HepG2 (cell line): ENCODE measurements at regions not wholly inside any gene's neighbourhood (a gene's known extent, or its start where the extent isn't known, plus 50 kb on each side); places are given as distances from the start of the nearest gene placed in this dataset.

Experiments used
- ATAC-seq: fragments of 200-7000 bp; cut with Tn5 transposase; 3 replicates; pipeline ENCODE4 v1.9.1; 2020; ENCODE audit warnings: mild to moderate bottlenecking, moderate library complexity
- BruUV-seq: library from RNA; stranded (reverse); fragments of 400-500 nt; replicated peaks from 2 replicates; lab custom pipeline; 2021; lab: Mats Ljungman, UMichigan
- CTCF ChIA-PET: fragments of 300-600 bp; formaldehyde crosslinking; extraction: SDS; loops from one replicate; lab custom pipeline; 2021; ENCODE audit warnings: low total read pairs, inconsistent platforms, low intra/inter-chr PET ratio; lab: Yijun Ruan, JAX
- POLR2A ChIA-PET: fragments of 350-600 bp; sonication (Branson Sonifier 250); formaldehyde crosslinking; loops from one replicate; lab custom pipeline; 2020; ENCODE audit warnings: antibody characterized with exemption, inconsistent platforms; lab: Yijun Ruan, JAX
- DNase-seq: peaks from one replicate; pipeline ENCODE4 v3.0.0-alpha.2; 2015; ENCODE audit warnings: low spot score
- FAIRE-seq: peaks from 3 replicates; lab custom pipeline; 2011; peaks lifted over from hg19 to GRCh38; lab: Jason Lieb, UNC
- H2AFZ ChIP-seq: one replicate; pipeline ENCODE4 v1.6.1; 2011; ENCODE audit warnings: low read length, inconsistent platforms
- H3K27ac ChIP-seq: fragments of 300-600 bp; 3 replicates; pipeline ENCODE4 v1.8.0; 2011; ENCODE audit warnings: mixed run types, mild to moderate bottlenecking, mixed read lengths, low read length, inconsistent platforms; ENCODE audit not compliant: insufficient read depth; ENCODE audit errors: extremely low read length
- H3K27me3 ChIP-seq, 2 experiments: fragments of 200-600 bp in 1 of 2; 2 replicates in 1 of 2; 3 replicates in 1 of 2; pipeline versions ENCODE4 v1.6.0 to v1.8.0; 2011; ENCODE audit warnings: low read length in 2 of 2, mild to moderate bottlenecking in 2 of 2, moderate library complexity in 2 of 2, inconsistent platforms in 1 of 2; ENCODE audit not compliant: insufficient read depth in 2 of 2, control insufficient read depth in 1 of 2
- H3K36me3 ChIP-seq, 2 experiments: fragments of 200-600 bp in 1 of 2; replicated peaks in 1 of 2; 2 replicates in 1 of 2; 3 replicates in 1 of 2; pipeline versions ENCODE4 v1.5.1 to v1.8.0; 2011; ENCODE audit warnings: low read length in 2 of 2, inconsistent platforms in 1 of 2; ENCODE audit not compliant: insufficient read depth in 2 of 2, control insufficient read depth in 1 of 2
- H3K4me1 ChIP-seq: 2 replicates; pipeline ENCODE4 v1.5.1; 2012; ENCODE audit warnings: low read length, inconsistent platforms; ENCODE audit not compliant: insufficient read depth
- H3K4me2 ChIP-seq: 2 replicates; pipeline ENCODE4 v1.6.0; 2011; ENCODE audit warnings: low read depth, low read length, inconsistent platforms
- H3K4me3 ChIP-seq, 3 experiments: fragments of 200-600 bp in 1 of 3; sonication (generic), shearing (Covaris generic) in 1 of 3; replicated peaks in 1 of 3; 2 replicates each; pipeline ENCODE4 v1.5.1; 2011 to 2016; ENCODE audit warnings: low read length in 3 of 3, inconsistent platforms in 2 of 3, low read depth in 2 of 3, mild to moderate bottlenecking in 2 of 3, control low read depth in 1 of 3, mixed read lengths in 1 of 3; ENCODE audit not compliant: insufficient read depth in 1 of 3
- H3K79me2 ChIP-seq: one replicate; pipeline ENCODE4 v1.6.1; 2011; ENCODE audit warnings: low read length, inconsistent platforms; ENCODE audit not compliant: insufficient read depth
- H3K9ac ChIP-seq: 2 replicates; pipeline ENCODE4 v1.6.0; 2011; ENCODE audit warnings: mild to moderate bottlenecking, low read depth, low read length, inconsistent platforms; ENCODE audit not compliant: insufficient read depth
- H3K9me3 ChIP-seq: 2 replicates; pipeline ENCODE4 v1.5.1; 2012; ENCODE audit warnings: mild to moderate bottlenecking, low read length
- H4K20me1 ChIP-seq: 2 replicates; pipeline ENCODE4 v1.6.0; 2011; ENCODE audit warnings: inconsistent platforms, mild to moderate bottlenecking, low read length, moderate library complexity; ENCODE audit not compliant: insufficient read depth
- BRCA1 ChIP-seq: sonication (generic); formaldehyde crosslinking; IDR thresholded peaks from 2 replicates; pipeline ENCODE4 v1.4.0; 2020; ENCODE audit warnings: missing genetic modification reagents
- DR1 ChIP-seq: sonication (generic); formaldehyde crosslinking; IDR thresholded peaks from 2 replicates; pipeline ENCODE4 v1.8.0; 2021; ENCODE audit warnings: mild to moderate bottlenecking, missing genetic modification reagents, inconsistent platforms
- HMG20B ChIP-seq: conservative IDR thresholded peaks from 2 replicates; pipeline ENCODE4 v1.6.1; 2016; ENCODE audit warnings: missing genetic modification reagents, missing compliant biosample characterization
- JARID2 ChIP-seq: sonication (generic); formaldehyde crosslinking; IDR thresholded peaks from 2 replicates; pipeline ENCODE4 v1.8.1; 2023; ENCODE audit warnings: missing genetic modification reagents, inconsistent platforms; ENCODE audit not compliant: insufficient replicate concordance
- PHF20 ChIP-seq: sonication (generic); formaldehyde crosslinking; IDR thresholded peaks from 2 replicates; pipeline ENCODE4 v1.5.0; 2020; ENCODE audit warnings: mild to moderate bottlenecking, missing genetic modification reagents
- ZMYM3 ChIP-seq: sonication (generic); formaldehyde crosslinking; IDR thresholded peaks from 2 replicates; pipeline ENCODE4 v1.5.1; 2020; ENCODE audit warnings: mild to moderate bottlenecking, missing genetic modification reagents
- ZNF382 ChIP-seq: sonication (generic); formaldehyde crosslinking; IDR thresholded peaks from 2 replicates; pipeline ENCODE4 v1.5.0; 2020; ENCODE audit warnings: missing genetic modification reagents, mild to moderate bottlenecking, borderline replicate concordance
- ZNF563 ChIP-seq: sonication (generic); formaldehyde crosslinking; IDR thresholded peaks from 2 replicates; pipeline ENCODE4 v1.8.0; 2022; ENCODE audit warnings: mild to moderate bottlenecking, moderate library complexity, missing genetic modification reagents
- WGBS: methylation state at CpG from one replicate; pipeline ENCODE4 v1.1.6; 2017; ENCODE audit warnings: low lambda C conversion rate; 5-methylcytosine and 5-hydroxymethylcytosine counted together
- in situ Hi-C: cut with HindIII; loops from 2 replicates; pipeline ENCODE4 v1.10.0; 2017; ENCODE audit warnings: low pct_unique_long_range_greater_than_20kb; ENCODE audit not compliant: extremely low pct_ligation_motif_present
- intact Hi-C: fragments of 100-400 bp; cut with micrococcal nuclease; formaldehyde crosslinking; loops from one replicate; pipeline ENCODE4 v1.10.0; 2022; ENCODE audit not compliant: unreplicated experiment
- TF ChIP-seq, protein P1 (sequence below): sonication (generic); formaldehyde crosslinking; IDR thresholded peaks from 2 replicates; pipeline ENCODE4 v1.5.1; 2020; ENCODE audit warnings: mild to moderate bottlenecking, moderate library complexity, missing genetic modification reagents
- TF ChIP-seq, protein P2 (sequence below): sonication (generic); formaldehyde crosslinking; IDR thresholded peaks from 2 replicates; pipeline ENCODE4 v1.5.0; 2020; ENCODE audit warnings: missing genetic modification reagents

DNA sequence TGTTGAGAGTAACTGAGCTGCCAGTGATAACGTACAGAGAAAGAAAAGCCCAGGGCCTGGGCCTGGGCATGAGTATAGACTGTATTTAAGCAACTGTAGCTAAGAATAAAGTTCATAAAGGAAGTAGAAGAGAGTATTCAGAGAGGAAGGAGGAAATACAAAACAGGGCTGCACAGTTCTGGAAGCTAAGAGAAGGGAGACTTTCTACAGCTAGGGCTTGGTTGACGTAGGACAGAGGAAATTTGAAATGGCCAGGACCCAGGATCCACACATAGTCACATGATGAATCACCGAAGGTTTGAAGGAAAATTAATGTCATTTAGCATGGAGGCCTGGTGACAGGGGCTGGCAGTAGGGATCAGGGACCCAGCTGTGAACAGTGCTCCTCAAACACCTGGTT, 66.7 kb downstream of the ARL4A start:
- TF ChIP-seq PHF20 (no peak), DR1 (CRISPR knock-in tag) (no peak), JARID2 (no peak), ZMYM3 (CRISPR knock-in tag) (no peak), ZNF563 (CRISPR knock-in tag) (no peak), BRCA1 (CRISPR knock-in tag) (no peak), ZNF382 (CRISPR knock-in tag) (no peak), HMG20B (no peak)
- TF ChIP-seq, protein P1, sequence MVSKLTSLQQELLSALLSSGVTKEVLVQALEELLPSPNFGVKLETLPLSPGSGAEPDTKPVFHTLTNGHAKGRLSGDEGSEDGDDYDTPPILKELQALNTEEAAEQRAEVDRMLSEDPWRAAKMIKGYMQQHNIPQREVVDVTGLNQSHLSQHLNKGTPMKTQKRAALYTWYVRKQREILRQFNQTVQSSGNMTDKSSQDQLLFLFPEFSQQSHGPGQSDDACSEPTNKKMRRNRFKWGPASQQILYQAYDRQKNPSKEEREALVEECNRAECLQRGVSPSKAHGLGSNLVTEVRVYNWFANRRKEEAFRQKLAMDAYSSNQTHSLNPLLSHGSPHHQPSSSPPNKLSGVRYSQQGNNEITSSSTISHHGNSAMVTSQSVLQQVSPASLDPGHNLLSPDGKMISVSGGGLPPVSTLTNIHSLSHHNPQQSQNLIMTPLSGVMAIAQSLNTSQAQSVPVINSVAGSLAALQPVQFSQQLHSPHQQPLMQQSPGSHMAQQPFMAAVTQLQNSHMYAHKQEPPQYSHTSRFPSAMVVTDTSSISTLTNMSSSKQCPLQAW (CRISPR knock-in tag) = no peak
- TF ChIP-seq, protein P2, sequence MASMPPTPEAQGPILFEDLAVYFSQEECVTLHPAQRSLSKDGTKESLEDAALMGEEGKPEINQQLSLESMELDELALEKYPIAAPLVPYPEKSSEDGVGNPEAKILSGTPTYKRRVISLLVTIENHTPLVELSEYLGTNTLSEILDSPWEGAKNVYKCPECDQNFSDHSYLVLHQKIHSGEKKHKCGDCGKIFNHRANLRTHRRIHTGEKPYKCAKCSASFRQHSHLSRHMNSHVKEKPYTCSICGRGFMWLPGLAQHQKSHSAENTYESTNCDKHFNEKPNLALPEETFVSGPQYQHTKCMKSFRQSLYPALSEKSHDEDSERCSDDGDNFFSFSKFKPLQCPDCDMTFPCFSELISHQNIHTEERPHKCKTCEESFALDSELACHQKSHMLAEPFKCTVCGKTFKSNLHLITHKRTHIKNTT = no peak
- Histone ChIP-seq H4K20me1 (no peaks in the 10 kb centered on the region), H3K4me3 (no peak overlapping the region), H3K27me3 (no peaks in the 10 kb centered on the region), H3K36me3 (no peaks in the 10 kb centered on the region), H3K4me1 (peaks cover 9% of the 10 kb centered on the region), H3K79me2 (no peaks in the 10 kb centered on the region), H3K27ac (no peak overlapping the region), H3K9ac (no peak overlapping the region), H2AFZ (no peak overlapping the region), H3K9me3 (no peaks in the 10 kb centered on the region), H3K4me2 (no peak overlapping the region)
- BruUV-seq = no TSS peak
- ChIA-PET POLR2A (no interaction called here), CTCF (no interaction called here)
- intact Hi-C loops (no loop called here), in situ Hi-C loops (no loop called here)
- WGBS = 20% methylated on average over 3 of the region's 3 CpGs
- DNase-seq (no peak), FAIRE-seq (no peak), ATAC-seq (no peak)
